ENCODE measurements at regions not wholly inside any gene's neighbourhood (a gene's known extent, or its start where the extent isn't known, plus 50 kb on each side); places are given as distances from the start of the nearest gene placed in this dataset.

DNA sequence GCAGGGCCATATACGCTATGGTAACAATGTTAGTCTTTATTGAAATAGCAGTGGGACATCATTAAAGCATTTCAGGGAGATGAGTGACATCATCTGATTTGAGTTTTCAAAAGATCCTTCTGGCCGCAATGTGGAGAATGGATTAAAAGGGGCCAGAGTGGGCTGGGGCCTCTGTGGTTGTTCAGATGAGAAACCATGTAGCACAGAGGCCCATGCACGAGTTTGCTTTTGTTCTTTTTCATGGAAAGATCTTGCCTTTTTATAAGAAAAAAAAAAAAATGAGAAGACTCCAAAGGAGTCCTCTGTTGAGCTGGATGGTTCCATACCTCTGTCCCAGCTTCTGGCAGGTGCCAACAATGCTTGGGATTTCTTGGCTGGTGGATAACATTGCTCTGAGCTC is 173.5 kb upstream of the SPRY4 start:
- TF ChIP-seq, protein P1, sequence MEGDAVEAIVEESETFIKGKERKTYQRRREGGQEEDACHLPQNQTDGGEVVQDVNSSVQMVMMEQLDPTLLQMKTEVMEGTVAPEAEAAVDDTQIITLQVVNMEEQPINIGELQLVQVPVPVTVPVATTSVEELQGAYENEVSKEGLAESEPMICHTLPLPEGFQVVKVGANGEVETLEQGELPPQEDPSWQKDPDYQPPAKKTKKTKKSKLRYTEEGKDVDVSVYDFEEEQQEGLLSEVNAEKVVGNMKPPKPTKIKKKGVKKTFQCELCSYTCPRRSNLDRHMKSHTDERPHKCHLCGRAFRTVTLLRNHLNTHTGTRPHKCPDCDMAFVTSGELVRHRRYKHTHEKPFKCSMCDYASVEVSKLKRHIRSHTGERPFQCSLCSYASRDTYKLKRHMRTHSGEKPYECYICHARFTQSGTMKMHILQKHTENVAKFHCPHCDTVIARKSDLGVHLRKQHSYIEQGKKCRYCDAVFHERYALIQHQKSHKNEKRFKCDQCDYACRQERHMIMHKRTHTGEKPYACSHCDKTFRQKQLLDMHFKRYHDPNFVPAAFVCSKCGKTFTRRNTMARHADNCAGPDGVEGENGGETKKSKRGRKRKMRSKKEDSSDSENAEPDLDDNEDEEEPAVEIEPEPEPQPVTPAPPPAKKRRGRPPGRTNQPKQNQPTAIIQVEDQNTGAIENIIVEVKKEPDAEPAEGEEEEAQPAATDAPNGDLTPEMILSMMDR (conservative IDR thresholded peaks at IDR 0.05; ENCODE audit: low read length): no peak
- TF ChIP-seq EZH2phosphoT487 (IDR thresholded peaks at IDR 0.05; ENCODE audit: borderline replicate concordance): no peak
- Histone ChIP-seq H3K27me3 (ENCODE audit: insufficient read depth, low read length, poor library complexity, severe bottlenecking) (no peaks in the 10 kb centered on the region), H4K20me1 (ENCODE audit: insufficient read depth, low read length, poor library complexity, severe bottlenecking) (no peaks in the 10 kb centered on the region), H3K9me3 (ENCODE audit: insufficient read depth, low read depth, low read length) (no peaks in the 10 kb centered on the region), H3K4me2 (ENCODE audit: low read depth, low read length, poor library complexity, severe bottlenecking) (no peak overlapping the region), H3K79me2 (ENCODE audit: insufficient read depth, low read length) (no peaks in the 10 kb centered on the region), H2AFZ (ENCODE audit: low read length) (no peak overlapping the region), H3K4me1 (ENCODE audit: insufficient read depth, low read length, poor library complexity, severe bottlenecking) (no peaks in the 10 kb centered on the region), H3K4me3 (ENCODE audit: low read length, poor library complexity, severe bottlenecking) (no peak overlapping the region), H3K9ac (ENCODE audit: low read depth, low read length, poor library complexity, severe bottlenecking) (no peak overlapping the region), H3F3A (ENCODE audit: low read depth) (no peaks in the 10 kb centered on the region), H3K9me2 (replicated peaks; ENCODE audit: low read depth, low read length) (no peaks in the 10 kb centered on the region), H3K36me3 (ENCODE audit: insufficient read depth, low read length) (no peaks in the 10 kb centered on the region)

DNA sequence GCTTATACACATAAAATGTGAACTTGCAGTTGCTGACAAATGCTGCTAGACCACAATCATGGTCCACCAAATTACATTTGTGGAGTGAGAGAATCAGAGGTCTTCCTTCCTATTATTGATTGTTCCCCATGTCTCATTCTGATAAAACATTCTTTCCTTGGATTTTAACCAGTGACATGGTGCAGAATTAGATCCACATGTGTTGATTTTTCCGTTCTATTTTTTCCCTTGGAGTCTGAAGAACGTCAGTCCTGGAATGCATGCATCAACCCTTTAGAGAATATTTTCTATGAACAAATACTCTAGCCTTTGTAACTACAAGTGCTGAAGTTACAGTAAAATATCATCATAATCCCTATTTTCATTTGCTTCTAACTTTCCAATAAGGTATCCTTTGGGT is 170.7 kb upstream of the SPRY4 start:
- no peak overlapping the region for H3K4me2 ChIP-seq (ENCODE audit: low read depth, low read length, poor library complexity, severe bottlenecking)

DNA sequence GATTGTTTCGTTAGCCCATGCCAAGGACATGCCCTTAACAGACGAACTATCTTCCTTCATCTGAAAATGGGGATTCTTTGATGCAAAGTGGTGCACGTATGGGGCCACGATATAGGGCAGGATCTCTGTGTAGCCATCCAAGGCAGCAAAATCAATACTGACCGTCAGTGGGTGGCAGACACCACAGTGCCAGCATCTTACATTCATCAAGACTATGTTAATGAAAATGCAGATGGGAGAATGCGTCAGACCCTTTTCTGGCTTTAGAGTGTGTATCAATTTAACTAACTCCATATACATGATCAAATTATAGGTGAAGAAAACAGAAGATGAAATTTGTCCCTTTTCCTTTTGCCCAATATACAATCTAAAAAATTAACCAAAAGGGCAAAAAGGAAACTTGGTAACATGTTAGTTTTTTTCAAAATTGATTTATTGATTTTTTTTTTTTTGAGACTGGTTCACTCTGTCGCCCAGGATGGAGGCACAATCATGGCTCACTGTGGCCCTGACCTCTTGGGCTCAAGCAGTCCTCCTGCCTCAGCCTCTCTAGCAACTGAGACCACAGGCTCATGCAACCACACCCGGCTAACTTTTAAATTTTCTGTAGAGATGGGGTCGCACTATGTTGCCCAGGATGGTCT is 169.2 kb upstream of the SPRY4 start:
- Histone ChIP-seq H3F3A (ENCODE audit: low read depth) (no peaks in the 10 kb centered on the region), H3K9me2 (replicated peaks; ENCODE audit: low read depth, low read length) (no peaks in the 10 kb centered on the region), H3K4me1 (ENCODE audit: insufficient read depth, low read length, poor library complexity, severe bottlenecking) (no peaks in the 10 kb centered on the region), H3K4me2 (ENCODE audit: low read depth, low read length, poor library complexity, severe bottlenecking) (no peak overlapping the region), H4K20me1 (ENCODE audit: insufficient read depth, low read length, poor library complexity, severe bottlenecking) (no peaks in the 10 kb centered on the region), H3K27me3 (ENCODE audit: insufficient read depth, low read length, poor library complexity, severe bottlenecking) (no peaks in the 10 kb centered on the region), H3K79me2 (ENCODE audit: insufficient read depth, low read length) (no peaks in the 10 kb centered on the region), H3K9me3 (ENCODE audit: insufficient read depth, low read depth, low read length) (no peaks in the 10 kb centered on the region), H3K9ac (ENCODE audit: low read depth, low read length, poor library complexity, severe bottlenecking) (no peak overlapping the region), H3K4me3 (ENCODE audit: low read length, poor library complexity, severe bottlenecking) (no peak overlapping the region), H2AFZ (ENCODE audit: low read length) (no peak overlapping the region), H3K36me3 (ENCODE audit: insufficient read depth, low read length) (no peaks in the 10 kb centered on the region)
- TF ChIP-seq, protein P1 (conservative IDR thresholded peaks at IDR 0.05; ENCODE audit: low read length): no peak
- no peak for TF ChIP-seq EZH2phosphoT487 (IDR thresholded peaks at IDR 0.05; ENCODE audit: borderline replicate concordance)

More for the DNA sequence above, 170.7 kb upstream of the SPRY4 start:
- H3K9me3 ChIP-seq (ENCODE audit: insufficient read depth, low read depth, low read length): no peaks in the 10 kb centered on the region
- no peak overlapping the region for H3K9ac ChIP-seq (ENCODE audit: low read depth, low read length, poor library complexity, severe bottlenecking)
- H3K79me2 ChIP-seq (ENCODE audit: insufficient read depth, low read length): no peaks in the 10 kb centered on the region
- H3K9me2 ChIP-seq (replicated peaks; ENCODE audit: low read depth, low read length): no peaks in the 10 kb centered on the region
- no peaks in the 10 kb centered on the region for H4K20me1 ChIP-seq (ENCODE audit: insufficient read depth, low read length, poor library complexity, severe bottlenecking)
- H2AFZ ChIP-seq (ENCODE audit: low read length): no peak overlapping the region
- H3K4me3 ChIP-seq (ENCODE audit: low read length, poor library complexity, severe bottlenecking): no peak overlapping the region
- H3K36me3 ChIP-seq (ENCODE audit: insufficient read depth, low read length): no peaks in the 10 kb centered on the region
- TF ChIP-seq, protein P1 (conservative IDR thresholded peaks at IDR 0.05; ENCODE audit: low read length): no peak
- no peak for TF ChIP-seq EZH2phosphoT487 (IDR thresholded peaks at IDR 0.05; ENCODE audit: borderline replicate concordance)
- no peaks in the 10 kb centered on the region for H3K4me1 ChIP-seq (ENCODE audit: insufficient read depth, low read length, poor library complexity, severe bottlenecking)
- no peaks in the 10 kb centered on the region for H3F3A ChIP-seq (ENCODE audit: low read depth)
- H3K27me3 ChIP-seq (ENCODE audit: insufficient read depth, low read length, poor library complexity, severe bottlenecking): no peaks in the 10 kb centered on the region

Measured in Loucy (cell line).